Progenitor cell of endocrine pancreas (in vitro differentiated cells): ENCODE measurements at regions not wholly inside any gene's neighbourhood (a gene's known extent, or its start where the extent isn't known, plus 50 kb on each side); places are given as distances from the start of the nearest gene placed in this dataset.

Experiments used
- DNase-seq: peaks from one replicate; pipeline ENCODE4 v3.0.0; 2021; ENCODE audit warnings: low spot score; ENCODE audit not compliant: unreplicated experiment
- H3K27ac Mint-ChIP-seq: 2 replicates; pipeline ENCODE4 v1.8.0; 2021; ENCODE audit warnings: mild to moderate bottlenecking, moderate library complexity, mixed read lengths
- H3K27me3 Mint-ChIP-seq: 2 replicates; pipeline ENCODE4 v1.8.0; 2021; ENCODE audit warnings: mixed read lengths
- H3K36me3 Mint-ChIP-seq: 2 replicates; pipeline ENCODE4 v1.8.0; 2022; ENCODE audit warnings: mixed read lengths; ENCODE audit not compliant: insufficient read depth
- H3K4me1 Mint-ChIP-seq: 2 replicates; pipeline ENCODE4 v1.8.0; 2021; ENCODE audit warnings: low read depth, mixed read lengths
- H3K4me3 Mint-ChIP-seq: 2 replicates; pipeline ENCODE4 v1.8.0; 2021; ENCODE audit warnings: low read depth, mild to moderate bottlenecking, moderate library complexity, mixed read lengths
- H3K9me3 Mint-ChIP-seq: 2 replicates; pipeline ENCODE4 v1.8.0; 2021; ENCODE audit warnings: low read depth, mixed read lengths
- TF ChIP-seq, protein P1 (sequence below): fragments of 200-600 bp; sonication (generic); IDR thresholded peaks from one replicate; pipeline ENCODE4 v1.5.0; 2021; ENCODE audit warnings: antibody characterized with exemption, mild to moderate bottlenecking; ENCODE audit not compliant: unreplicated experiment

DNA sequence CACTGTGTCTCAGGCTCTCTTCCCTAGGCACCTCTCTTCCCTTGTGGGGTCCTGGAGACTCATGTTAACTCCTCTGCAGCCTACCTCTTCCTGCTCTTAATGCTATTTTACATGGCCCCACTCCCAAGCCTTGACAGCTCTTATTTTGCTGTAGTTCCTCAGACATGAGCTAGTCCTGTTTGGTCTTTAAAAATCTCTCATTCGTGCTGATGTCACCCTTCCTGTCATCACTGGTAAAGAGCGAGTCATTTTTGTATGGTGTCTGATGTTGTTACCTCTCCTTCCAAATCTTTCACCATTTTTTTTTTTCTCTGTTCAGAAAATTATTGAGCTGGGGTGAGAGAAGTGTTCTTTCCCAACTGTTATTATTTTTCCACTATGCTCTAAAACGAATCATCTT lies 84.8 kb upstream of the ZBED5 start:
- TF ChIP-seq, protein P1, sequence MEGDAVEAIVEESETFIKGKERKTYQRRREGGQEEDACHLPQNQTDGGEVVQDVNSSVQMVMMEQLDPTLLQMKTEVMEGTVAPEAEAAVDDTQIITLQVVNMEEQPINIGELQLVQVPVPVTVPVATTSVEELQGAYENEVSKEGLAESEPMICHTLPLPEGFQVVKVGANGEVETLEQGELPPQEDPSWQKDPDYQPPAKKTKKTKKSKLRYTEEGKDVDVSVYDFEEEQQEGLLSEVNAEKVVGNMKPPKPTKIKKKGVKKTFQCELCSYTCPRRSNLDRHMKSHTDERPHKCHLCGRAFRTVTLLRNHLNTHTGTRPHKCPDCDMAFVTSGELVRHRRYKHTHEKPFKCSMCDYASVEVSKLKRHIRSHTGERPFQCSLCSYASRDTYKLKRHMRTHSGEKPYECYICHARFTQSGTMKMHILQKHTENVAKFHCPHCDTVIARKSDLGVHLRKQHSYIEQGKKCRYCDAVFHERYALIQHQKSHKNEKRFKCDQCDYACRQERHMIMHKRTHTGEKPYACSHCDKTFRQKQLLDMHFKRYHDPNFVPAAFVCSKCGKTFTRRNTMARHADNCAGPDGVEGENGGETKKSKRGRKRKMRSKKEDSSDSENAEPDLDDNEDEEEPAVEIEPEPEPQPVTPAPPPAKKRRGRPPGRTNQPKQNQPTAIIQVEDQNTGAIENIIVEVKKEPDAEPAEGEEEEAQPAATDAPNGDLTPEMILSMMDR: no peak
- H3K36me3 Mint-ChIP-seq: no peaks in the 10 kb centered on the region
- H3K9me3 Mint-ChIP-seq: no peaks in the 10 kb centered on the region
- H3K4me3 Mint-ChIP-seq: no peak overlapping the region
- DNase-seq: no peak
- H3K27me3 Mint-ChIP-seq: peaks cover 4% of the 10 kb centered on the region
- H3K4me1 Mint-ChIP-seq: no peaks in the 10 kb centered on the region
- H3K27ac Mint-ChIP-seq: no peak overlapping the region

DNA sequence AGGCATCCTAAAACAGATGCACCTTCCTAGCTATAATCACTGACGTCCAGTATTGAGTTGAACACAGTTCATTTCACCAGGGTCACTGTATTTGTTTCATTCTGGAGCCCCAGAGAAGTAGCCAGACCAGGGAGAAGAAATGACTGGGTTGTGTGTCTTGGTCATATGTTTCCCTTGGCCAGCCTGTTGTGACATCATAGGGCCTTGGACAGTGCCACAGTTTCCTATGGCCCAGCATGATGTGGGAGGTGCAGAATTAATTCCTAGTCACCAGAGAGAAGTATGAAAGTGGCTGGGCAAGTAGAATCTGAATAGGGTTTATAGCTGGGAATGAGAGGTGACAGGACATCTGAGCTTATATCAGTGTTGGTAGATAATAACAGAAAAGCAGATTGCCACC lies 84.0 kb upstream of the ZBED5 start:
- Mint-ChIP-seq H3K27me3 (peaks cover 4% of the 10 kb centered on the region), H3K36me3 (no peaks in the 10 kb centered on the region), H3K9me3 (no peaks in the 10 kb centered on the region), H3K27ac (no peak overlapping the region), H3K4me3 (no peak overlapping the region), H3K4me1 (no peaks in the 10 kb centered on the region)
- TF ChIP-seq, protein P1: no peak
- DNase-seq: no peak

DNA sequence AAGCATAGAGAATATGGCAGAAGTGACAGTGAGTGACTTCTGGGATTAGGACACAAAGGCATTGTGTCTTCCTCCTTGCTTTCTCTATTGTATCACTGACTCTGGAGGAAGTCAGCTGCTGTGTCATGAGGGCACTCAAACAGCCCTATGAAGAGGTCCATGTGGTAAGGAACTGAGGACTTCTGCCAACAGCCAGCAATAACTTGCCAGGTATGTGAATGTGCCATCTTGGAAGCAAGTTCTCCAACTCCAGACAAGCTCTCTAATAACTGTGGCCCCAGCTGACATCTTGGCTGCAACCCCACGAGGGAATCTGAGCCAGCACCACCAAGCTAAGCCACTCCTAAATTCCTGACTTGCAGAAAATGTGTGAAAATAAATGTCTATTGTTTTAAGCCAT lies 83.6 kb upstream of the ZBED5 start:
- H3K27ac Mint-ChIP-seq: no peak overlapping the region
- no peaks in the 10 kb centered on the region for H3K9me3 Mint-ChIP-seq
- no peaks in the 10 kb centered on the region for H3K36me3 Mint-ChIP-seq
- no peaks in the 10 kb centered on the region for H3K4me1 Mint-ChIP-seq
- DNase-seq: no peak
- peaks cover 4% of the 10 kb centered on the region for H3K27me3 Mint-ChIP-seq
- TF ChIP-seq, protein P1: no peak
- no peak overlapping the region for H3K4me3 Mint-ChIP-seq

DNA sequence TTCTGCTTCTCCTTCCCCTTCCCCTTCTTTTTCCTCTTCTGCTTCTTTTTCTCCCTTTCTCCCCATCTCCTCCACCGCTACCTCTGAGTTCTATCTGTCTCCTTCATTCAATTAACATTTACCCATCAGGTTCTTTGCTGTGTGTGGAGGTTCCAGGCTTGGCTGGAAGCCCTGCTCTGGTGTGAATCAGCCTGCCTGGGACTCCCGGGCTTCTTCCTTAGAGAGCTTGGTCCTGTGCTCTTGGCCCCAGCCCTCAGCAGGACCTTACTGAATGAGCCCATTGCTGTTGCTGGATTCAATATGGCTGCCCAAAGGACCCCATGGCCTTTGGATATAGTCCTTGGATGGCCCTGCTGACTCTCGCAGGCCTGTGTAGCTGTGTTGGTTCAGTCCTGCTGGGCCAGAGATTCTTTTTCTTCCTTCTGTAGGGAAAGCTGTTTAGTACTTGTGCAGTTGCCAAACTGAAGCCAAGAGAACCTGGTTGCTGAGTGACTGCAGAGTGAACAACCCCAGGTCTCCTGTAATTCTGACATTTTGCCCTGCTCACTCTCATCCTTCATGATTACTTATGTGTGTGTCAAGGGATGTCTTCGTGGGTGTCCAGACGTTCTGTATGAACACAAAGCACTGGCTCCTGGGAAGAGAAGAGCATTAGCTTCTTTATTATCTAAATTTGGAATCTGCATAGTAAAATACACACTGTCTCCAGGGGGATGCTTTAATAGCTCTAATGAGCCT lies 81.0 kb upstream of the ZBED5 start:
- Mint-ChIP-seq H3K9me3 (no peaks in the 10 kb centered on the region), H3K4me1 (peaks cover 6% of the 10 kb centered on the region), H3K4me3 (no peak overlapping the region), H3K27ac (no peak overlapping the region), H3K36me3 (no peaks in the 10 kb centered on the region), H3K27me3 (peaks cover 11% of the 10 kb centered on the region)
- no peak for DNase-seq
- TF ChIP-seq, protein P1: no peak

DNA sequence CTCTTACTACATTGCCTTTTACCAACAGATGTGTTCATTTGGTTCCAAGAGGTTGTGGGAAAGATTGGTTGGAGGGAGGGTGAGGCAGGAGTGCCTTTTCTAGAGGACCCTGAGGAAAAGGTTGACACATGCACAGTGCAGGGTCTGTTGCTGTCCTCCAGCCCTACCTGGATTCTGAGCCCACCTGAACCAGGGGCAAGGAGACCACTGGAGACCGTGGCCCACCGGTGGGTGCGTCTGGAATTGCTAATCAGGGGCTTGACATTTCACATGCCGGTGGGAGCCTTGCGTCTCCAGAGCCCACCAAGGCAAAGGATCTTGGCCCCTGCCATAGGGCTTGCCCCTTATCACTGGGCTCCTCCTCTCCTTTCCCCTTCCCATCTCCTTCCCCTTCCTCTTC lies 80.4 kb upstream of the ZBED5 start:
- Mint-ChIP-seq H3K4me1 (peaks cover 10% of the 10 kb centered on the region), H3K36me3 (no peaks in the 10 kb centered on the region)
- DNase-seq: no peak

More for the DNA sequence above, 80.4 kb upstream of the ZBED5 start:
- TF ChIP-seq, protein P1: no peak
- Mint-ChIP-seq H3K4me3 (no peak overlapping the region), H3K27ac (no peak overlapping the region), H3K9me3 (no peaks in the 10 kb centered on the region), H3K27me3 (peaks cover 14% of the 10 kb centered on the region)
